Activated CD8-positive, alpha-beta memory T cell treated with anti-CD3 and anti-CD28 coated beads, Interleukin-2, amount 50 U/mL, for 4 hours (primary cell): ENCODE measurements at regions not wholly inside any gene's neighbourhood (a gene's known extent, or its start where the extent isn't known, plus 50 kb on each side); places are given as distances from the start of the nearest gene placed in this dataset.
"Not testable (repeated sequence)": the region's sequence is repeated elsewhere in the genome, so short reads cannot be mapped to it uniquely, and the experiment has no call there.

Experiments
- DNase-seq: peaks from one replicate; pipeline ENCODE4 v3.0.0-alpha.2; 2020

- DNase-seq = no peak
Observed at GRCh38 chr10:63795094-63795860, 274.1 kb downstream of the REEP3 start.

GRCh38 chr10:63798599-63799498 lies 277.6 kb downstream of the REEP3 start:
- DNase-seq = no peak

- no peak for DNase-seq
Observed at GRCh38 chr10:63799521-63800300, 278.5 kb downstream of the REEP3 start.

DNA sequence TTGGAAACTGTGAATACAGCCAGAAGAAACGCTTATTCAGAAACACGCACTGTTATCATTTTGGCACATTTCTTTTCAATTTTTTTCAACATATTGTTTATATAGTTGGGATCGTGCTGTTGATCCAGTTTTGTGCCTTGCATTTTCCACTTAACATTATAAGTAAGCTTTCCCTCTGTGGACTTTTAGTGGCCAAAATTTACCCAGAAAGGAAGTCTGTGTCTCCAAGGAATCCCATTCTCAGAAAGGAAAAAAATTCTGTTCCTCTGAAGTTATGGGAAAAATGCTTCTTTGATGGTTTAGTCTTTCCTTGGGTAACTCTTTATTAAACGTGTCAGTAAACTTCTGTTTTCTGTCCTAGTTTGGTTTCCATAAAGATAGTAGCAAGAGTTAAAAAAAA lies 280.0 kb downstream of the REEP3 start:
- DNase-seq = no peak

DNA sequence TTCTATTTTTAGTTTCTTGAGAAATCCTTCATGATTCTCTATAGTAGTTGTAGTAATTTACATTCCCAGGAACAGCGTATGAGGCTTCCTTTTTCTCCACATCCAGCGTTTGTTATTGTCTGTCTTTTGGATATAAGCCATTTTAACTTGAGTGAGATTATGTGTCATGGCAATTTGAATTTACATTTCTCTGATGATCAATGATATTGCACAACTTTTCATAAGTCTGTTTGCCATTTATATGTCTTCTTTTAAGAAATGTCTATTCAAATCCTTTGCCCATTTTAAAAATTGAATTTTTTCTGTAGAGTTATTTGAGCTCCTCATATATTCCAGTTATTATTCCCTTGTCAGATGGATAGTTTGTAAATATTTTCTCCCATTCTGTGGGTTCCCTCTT lies 285.1 kb downstream of the REEP3 start:
- no peak for DNase-seq

- DNase-seq = no peak
Observed at GRCh38 chr10:63812501-63812900, 291.3 kb downstream of the REEP3 start.

- DNase-seq = no peak
Observed at GRCh38 chr10:63819753-63820329, 298.6 kb downstream of the REEP3 start.

DNA sequence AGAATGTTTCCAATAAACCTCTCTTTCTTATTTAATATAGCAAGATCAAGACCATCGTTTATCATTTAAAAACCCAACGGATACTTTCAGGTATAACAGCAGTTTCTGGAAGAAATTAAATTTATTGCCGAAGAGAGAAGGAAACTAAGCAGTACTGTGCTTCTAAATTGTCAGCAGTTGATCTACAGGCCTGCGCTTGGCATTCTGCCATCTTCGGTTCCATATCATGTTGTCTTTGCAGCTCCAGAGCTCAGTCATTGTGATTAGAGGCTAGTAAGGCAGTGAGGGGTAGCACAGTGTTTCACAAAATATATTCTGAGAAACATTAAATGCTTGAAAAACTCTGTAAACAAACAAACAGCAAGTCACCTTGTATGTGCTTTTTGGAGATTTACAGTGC lies 301.3 kb downstream of the REEP3 start:
- no peak for DNase-seq

- no peak for DNase-seq
Observed at GRCh38 chr10:63825111-63825510, 303.9 kb downstream of the REEP3 start.

DNA sequence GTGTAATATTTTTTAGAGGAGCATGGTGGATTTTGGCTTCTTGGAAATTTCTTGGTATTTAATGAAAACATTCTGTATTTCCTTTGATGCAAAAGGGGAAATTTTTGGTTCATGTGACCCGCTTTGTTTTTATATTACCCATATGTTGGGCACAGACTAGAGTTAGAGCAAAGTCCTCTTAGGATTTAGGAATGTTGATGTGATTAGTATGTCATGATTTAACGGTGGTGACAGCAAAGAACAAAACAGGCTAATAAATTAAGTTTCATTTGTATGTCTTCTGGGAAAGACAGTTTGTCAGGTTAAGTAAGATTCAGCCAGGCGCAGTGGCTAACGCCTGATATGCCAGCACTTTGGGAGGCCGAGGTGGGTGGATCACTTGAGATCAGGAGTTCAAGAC lies 304.6 kb downstream of the REEP3 start:
- DNase-seq = no peak

DNA sequence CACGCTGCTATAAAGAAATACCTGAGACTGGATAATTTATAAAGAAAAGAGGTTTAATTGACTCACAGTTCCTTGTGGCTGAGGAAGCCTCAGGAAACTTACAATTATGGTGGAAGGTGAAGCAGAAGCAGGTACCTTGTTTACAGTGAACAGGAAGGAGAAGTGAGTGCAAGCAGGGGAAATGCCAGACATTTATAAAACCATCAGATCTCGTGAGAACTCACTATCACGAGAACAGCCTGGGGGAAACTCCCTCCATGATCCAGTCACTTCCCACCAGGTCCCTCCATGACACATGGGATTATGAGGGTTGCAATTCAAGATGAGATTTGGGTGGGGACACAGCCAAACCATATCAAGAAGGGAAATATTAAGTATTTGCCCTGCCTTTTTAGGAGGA lies 305.8 kb downstream of the REEP3 start:
- not testable (repeated sequence) for DNase-seq

- no peak for DNase-seq
Observed at GRCh38 chr10:63829020-63829419, 307.8 kb downstream of the REEP3 start.

DNA sequence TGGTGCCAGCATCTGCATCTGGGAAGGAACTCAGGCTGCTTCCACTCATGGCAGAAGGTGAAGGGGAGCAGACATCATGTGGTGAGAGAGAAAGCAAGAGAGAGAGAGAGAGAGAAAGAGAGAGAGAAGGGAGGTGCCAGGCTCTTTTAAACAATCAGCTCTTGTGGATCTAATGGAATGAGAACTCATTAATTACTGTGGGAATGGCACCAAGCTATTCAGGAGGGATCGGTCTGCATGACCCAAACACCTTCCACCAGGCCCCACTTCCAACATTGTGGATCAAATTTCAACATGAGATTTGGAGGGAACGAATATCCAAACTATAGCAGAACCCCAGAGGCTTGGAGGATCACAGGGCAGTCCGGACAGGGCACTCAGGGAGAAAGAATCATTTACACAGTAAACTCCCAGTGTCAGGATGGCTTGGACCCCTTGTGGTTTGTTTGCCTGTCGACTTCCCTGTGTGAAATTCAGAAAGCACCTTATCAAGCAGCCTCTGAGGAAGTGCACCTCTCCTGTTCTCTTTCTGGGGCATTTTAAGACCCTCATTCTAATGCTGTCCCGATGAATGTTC lies 308.5 kb downstream of the REEP3 start:
- no peak for DNase-seq

GRCh38 chr10:63832686-63833085 lies 311.5 kb downstream of the REEP3 start:
- no peak for DNase-seq

GRCh38 chr10:63833411-63834060 lies 312.3 kb downstream of the REEP3 start:
- DNase-seq = no peak

- no peak for DNase-seq
Observed at GRCh38 chr10:63836666-63837442, 315.7 kb downstream of the REEP3 start.

GRCh38 chr10:63841761-63842160 lies 320.6 kb downstream of the REEP3 start:
- DNase-seq = no peak

DNA sequence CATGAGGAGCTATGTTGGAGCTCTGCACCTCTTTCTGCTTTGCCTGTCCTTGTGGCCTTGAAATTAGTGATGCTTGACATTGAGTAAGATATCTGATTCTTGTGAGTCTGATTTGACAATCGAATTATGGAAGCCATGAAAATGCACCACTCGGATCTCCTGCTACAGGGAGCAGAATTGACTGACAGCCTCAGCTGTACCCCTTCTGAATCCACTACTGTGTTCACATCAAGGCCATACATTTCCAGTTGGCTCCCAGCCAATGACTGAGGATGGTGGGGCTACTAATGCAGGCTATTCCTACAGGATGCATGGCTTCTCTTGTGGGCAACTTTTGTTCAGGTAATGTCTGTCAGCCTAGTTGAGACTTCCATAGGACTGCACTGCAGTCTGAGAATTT lies 321.9 kb downstream of the REEP3 start:
- DNase-seq = no peak

- DNase-seq = not testable (repeated sequence)
Observed at GRCh38 chr10:63848871-63849270, 327.7 kb downstream of the REEP3 start.

GRCh38 chr10:63862860-63863259 lies 341.7 kb downstream of the REEP3 start:
- DNase-seq = no peak

DNA sequence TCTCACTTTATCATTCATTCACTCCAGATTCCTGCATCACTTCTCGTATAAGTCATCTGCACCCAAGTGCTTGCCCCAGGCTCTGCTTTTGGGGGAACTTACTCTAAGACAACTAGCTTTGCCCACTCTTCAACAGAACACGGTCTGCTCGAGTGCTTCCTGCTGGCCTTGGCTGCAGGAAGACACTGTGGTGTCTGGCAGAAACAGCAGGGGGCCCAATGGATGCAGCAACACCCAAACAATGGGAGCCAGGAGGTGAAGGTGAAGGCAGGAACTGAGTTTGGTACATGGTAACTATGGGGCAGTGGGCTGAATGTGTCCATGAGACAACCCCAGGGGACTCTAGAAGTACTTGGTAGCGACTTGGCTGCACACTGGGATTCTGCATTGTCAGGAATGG lies 344.0 kb downstream of the REEP3 start:
- DNase-seq = no peak
